Upper lobe of left lung (tissue), 6 donors: ENCODE measurements at regions not wholly inside any gene's neighbourhood (a gene's known extent, or its start where the extent isn't known, plus 50 kb on each side); places are given as distances from the start of the nearest gene placed in this dataset.

Source experiments
- ATAC-seq, 2 donors: fragments of 200-7000 bp; cut with Tn5 transposase; one replicate each; pipeline ENCODE4 v1.9.1; 2022; ENCODE audit warnings: mild to moderate bottlenecking in 2 of 2, moderate library complexity in 2 of 2; ENCODE audit not compliant: low FRiP score in 2 of 2
- DNase-seq, 2 donors: peaks; one replicate each; pipeline ENCODE4 v3.0.0-alpha.2; 2019 to 2020
- H3K27ac ChIP-seq, 4 donors: fragments of 200-600 bp; sonication (generic); one replicate each; pipeline ENCODE4 v1.5.1; 2016 to 2019
- H3K27me3 ChIP-seq, 4 donors: fragments of 200-600 bp; sonication (generic); one replicate each; pipeline ENCODE4 v1.5.1; 2017 to 2019
- H3K36me3 ChIP-seq, 4 donors: fragments of 200-600 bp; sonication (generic); one replicate each; pipeline ENCODE4 v1.5.1; 2016 to 2019
- H3K4me1 ChIP-seq, 4 donors: fragments of 200-600 bp; sonication (generic); one replicate each; pipeline ENCODE4 v1.5.1; 2018 to 2019
- H3K4me3 ChIP-seq, 4 donors: fragments of 200-600 bp; sonication (generic); one replicate each; pipeline ENCODE4 v1.5.1; 2017 to 2019; ENCODE audit warnings: mild to moderate bottlenecking in 2 of 4, moderate library complexity in 1 of 4
- H3K9me3 ChIP-seq, 4 donors: fragments of 200-600 bp; sonication (generic); one replicate each; pipeline ENCODE4 v1.5.1; 2018 to 2019
- EP300 ChIP-seq, 4 donors: sonication (generic); formaldehyde crosslinking; IDR thresholded peaks; one replicate each; pipeline ENCODE4 v1.5.1; 2017; ENCODE audit warnings: antibody characterized with exemption in 4 of 4, control low read depth in 2 of 4
- POLR2A ChIP-seq, 4 donors: fragments of 450-650 bp; IDR thresholded peaks; one replicate each; pipeline ENCODE4 v1.5.1; 2016 to 2017; ENCODE audit warnings: antibody characterized with exemption in 4 of 4, mild to moderate bottlenecking in 2 of 4
- POLR2AphosphoS5 ChIP-seq, 2 donors: sonication (generic); formaldehyde crosslinking; IDR thresholded peaks; one replicate each; pipeline ENCODE4 v1.5.1; 2017; ENCODE audit warnings: antibody characterized with exemption in 2 of 2
- WGBS, 2 donors: methylation state at CpG; one replicate each; pipeline ENCODE4 v1.1.5; 2017 to 2018; 5-methylcytosine and 5-hydroxymethylcytosine counted together
- TF ChIP-seq, protein P1 (sequence below), 6 experiments: fragments of 450-650 bp in 4 of 6; fragments of 200-600 bp in 2 of 6; sonication (generic) in 2 of 6; IDR thresholded peaks; one replicate each; pipeline ENCODE4 v1.5.1; 2016 to 2019; ENCODE audit warnings: antibody characterized with exemption in 6 of 6
- donor health status: DM: no; HTN: no; CAD: no; lungs with moderate emphysema.
- donor health status: DM: no; HTN: yes; CAD: no; lungs with severe emphysema.

DNA sequence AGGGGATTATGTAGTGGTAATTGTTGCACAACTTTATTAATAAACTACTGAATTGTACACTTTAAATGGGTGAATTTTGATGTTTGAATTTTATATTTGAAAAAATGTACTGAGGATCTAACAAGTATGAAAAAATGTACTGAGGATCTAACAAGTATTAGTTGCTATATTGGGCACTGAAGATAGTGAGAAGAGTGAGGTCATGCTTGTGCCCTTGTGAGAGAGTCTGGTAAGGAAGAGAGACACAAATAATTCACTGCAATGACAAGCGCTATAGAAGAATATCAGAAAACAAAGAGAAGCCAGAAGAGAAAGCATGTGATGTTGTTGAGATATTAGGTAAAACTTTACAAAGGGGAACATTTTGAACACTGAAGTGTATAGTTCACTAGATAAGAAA is 137.6 kb downstream of the DTWD1 start:
- 91 to 93% methylated on average over 1 of the region's 1 CpG for WGBS, 2 donors
- Histone ChIP-seq H3K4me1 (no peaks in the 10 kb centered on the region), H3K9me3 (peaks cover 10 to 17% (median 14%) of the 10 kb centered on the region in 4 donors), H3K4me3 (no peak overlapping the region), H3K27me3 (no peaks in the 10 kb centered on the region), H3K27ac (no peak overlapping the region), H3K36me3 (no peaks in the 10 kb centered on the region)
- no peak for TF ChIP-seq EP300 (IDR thresholded peaks at IDR 0.05)
- no peak for TF ChIP-seq POLR2A (IDR thresholded peaks at IDR 0.05)
- TF ChIP-seq, protein P1, sequence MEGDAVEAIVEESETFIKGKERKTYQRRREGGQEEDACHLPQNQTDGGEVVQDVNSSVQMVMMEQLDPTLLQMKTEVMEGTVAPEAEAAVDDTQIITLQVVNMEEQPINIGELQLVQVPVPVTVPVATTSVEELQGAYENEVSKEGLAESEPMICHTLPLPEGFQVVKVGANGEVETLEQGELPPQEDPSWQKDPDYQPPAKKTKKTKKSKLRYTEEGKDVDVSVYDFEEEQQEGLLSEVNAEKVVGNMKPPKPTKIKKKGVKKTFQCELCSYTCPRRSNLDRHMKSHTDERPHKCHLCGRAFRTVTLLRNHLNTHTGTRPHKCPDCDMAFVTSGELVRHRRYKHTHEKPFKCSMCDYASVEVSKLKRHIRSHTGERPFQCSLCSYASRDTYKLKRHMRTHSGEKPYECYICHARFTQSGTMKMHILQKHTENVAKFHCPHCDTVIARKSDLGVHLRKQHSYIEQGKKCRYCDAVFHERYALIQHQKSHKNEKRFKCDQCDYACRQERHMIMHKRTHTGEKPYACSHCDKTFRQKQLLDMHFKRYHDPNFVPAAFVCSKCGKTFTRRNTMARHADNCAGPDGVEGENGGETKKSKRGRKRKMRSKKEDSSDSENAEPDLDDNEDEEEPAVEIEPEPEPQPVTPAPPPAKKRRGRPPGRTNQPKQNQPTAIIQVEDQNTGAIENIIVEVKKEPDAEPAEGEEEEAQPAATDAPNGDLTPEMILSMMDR (IDR thresholded peaks at IDR 0.05) = no peak
- no peak for TF ChIP-seq POLR2AphosphoS5 (IDR thresholded peaks at IDR 0.05)
- ATAC-seq (no peak), DNase-seq (no peak)

DNA sequence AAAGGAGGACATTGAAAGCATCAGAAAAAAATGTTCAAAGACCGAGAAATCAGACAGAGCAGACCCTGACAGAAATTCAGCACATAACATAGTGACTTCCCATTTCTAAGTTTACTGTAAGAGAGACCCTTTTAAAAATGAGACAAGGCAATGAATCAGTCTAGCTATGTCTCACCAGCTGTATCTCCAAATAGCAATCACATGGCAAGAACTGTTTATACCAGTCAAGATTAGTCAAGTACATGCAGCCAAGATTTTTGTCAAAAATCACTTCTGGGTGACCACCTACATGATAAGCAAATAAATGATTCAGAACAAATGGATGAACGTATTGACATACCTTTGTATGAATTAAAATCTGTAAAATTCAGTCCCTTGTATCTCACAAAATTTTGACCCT is 138.0 kb downstream of the DTWD1 start:
- Histone ChIP-seq H3K9me3 (peaks cover 10 to 17% (median 14%) of the 10 kb centered on the region in 4 donors), H3K27me3 (no peaks in the 10 kb centered on the region), H3K36me3 (no peaks in the 10 kb centered on the region), H3K4me1 (no peaks in the 10 kb centered on the region), H3K4me3 (no peak overlapping the region), H3K27ac (no peak overlapping the region)
- ATAC-seq (no peak), DNase-seq (no peak)
- WGBS, 2 donors = 65 to 69% methylated on average over 2 of the region's 2 CpGs
- TF ChIP-seq, protein P1 (IDR thresholded peaks at IDR 0.05) = no peak
- TF ChIP-seq POLR2A (IDR thresholded peaks at IDR 0.05) (no peak), POLR2AphosphoS5 (IDR thresholded peaks at IDR 0.05) (no peak), EP300 (IDR thresholded peaks at IDR 0.05) (no peak)

DNA sequence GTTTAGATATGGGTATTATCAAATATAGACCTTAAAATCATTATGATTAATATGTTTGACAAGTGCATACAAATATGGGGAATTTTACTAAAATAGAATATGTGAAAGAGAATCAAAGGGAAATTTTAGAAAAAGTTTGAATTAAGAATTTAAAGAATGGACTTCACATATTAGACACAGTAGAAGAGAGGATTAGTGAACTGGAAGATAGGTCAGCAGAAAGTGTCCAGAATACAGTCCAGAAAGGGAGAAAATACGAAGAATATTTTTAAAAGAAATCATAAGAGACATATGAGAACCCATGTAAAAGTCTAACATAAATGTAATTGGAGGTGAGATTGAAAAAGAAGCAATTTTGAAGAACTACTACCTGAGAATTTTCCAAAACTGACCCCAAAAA is 139.9 kb downstream of the DTWD1 start:
- WGBS, 2 donors = 76 to 92% methylated on average over 1 of the region's 1 CpG
- peaks cover 13 to 29% (median 21%) of the 10 kb centered on the region in 4 donors for H3K9me3 ChIP-seq
- ATAC-seq (no peak), DNase-seq (no peak)
- H3K36me3 ChIP-seq = no peaks in the 10 kb centered on the region
- H3K4me3 ChIP-seq = no peak overlapping the region
- no peaks in the 10 kb centered on the region for H3K4me1 ChIP-seq
- H3K27me3 ChIP-seq = no peaks in the 10 kb centered on the region
- TF ChIP-seq POLR2A (IDR thresholded peaks at IDR 0.05) (no peak), EP300 (IDR thresholded peaks at IDR 0.05) (no peak), POLR2AphosphoS5 (IDR thresholded peaks at IDR 0.05) (no peak)
- TF ChIP-seq, protein P1 (IDR thresholded peaks at IDR 0.05) = no peak
- no peak overlapping the region for H3K27ac ChIP-seq

DNA sequence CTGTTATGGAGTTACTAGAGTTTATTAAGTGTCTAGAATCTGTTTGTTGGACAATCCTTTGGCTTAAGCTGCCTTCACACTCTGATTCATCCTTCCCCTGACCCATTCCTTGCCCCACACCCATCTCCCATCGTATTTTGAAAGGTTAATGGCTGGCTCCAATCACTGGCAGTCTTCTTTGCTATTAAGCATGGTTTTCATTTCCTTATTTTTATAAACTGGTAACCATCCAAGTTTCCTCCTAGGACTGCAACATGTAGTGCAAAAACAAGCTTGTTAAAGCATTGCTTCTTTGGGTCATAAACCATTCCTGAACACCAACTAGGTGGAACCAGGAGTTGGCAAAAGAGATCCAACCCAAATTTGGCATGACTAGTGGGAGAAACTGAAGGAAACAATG is 148.4 kb downstream of the DTWD1 start:
- ATAC-seq (no peak), DNase-seq (no peak)
- Histone ChIP-seq H3K27ac (no peak overlapping the region), H3K4me1 (no peaks in the 10 kb centered on the region), H3K9me3 (peaks cover 3 to 15% (median 8%) of the 10 kb centered on the region in 4 donors), H3K4me3 (no peak overlapping the region), H3K36me3 (no peaks in the 10 kb centered on the region), H3K27me3 (no peaks in the 10 kb centered on the region)
- TF ChIP-seq POLR2AphosphoS5 (IDR thresholded peaks at IDR 0.05) = no peak
- TF ChIP-seq POLR2A (IDR thresholded peaks at IDR 0.05) = no peak
- no peak for TF ChIP-seq EP300 (IDR thresholded peaks at IDR 0.05)
- TF ChIP-seq, protein P1 (IDR thresholded peaks at IDR 0.05) = no peak
- 26 to 36% methylated on average over 1 of the region's 1 CpG for WGBS, 2 donors

DNA sequence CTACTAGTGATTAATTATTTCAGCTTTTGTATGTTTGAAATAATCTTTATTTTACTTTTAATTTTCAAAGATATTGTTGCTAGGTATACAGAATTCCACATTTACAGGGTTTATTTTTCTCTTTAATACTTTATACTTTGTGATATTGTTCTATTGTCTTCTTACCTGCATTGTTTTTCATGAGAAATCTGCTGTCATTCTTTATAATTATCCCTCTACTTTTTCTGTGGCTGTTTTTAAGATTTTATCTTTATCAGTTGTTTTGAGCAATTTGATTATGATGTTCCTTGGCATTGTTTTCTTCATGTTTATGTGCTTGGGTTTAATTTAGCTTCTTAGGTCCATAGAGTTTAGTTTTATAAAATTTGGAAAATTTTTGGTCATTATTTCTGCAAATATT is 168.6 kb downstream of the DTWD1 start:
- H3K4me1 ChIP-seq = no peaks in the 10 kb centered on the region
- H3K4me3 ChIP-seq = no peak overlapping the region
- H3K36me3 ChIP-seq = no peaks in the 10 kb centered on the region
- no peak overlapping the region for H3K27ac ChIP-seq
- peaks cover 4 to 14% (median 5%) of the 10 kb centered on the region in 4 donors for H3K9me3 ChIP-seq
- no peaks in the 10 kb centered on the region for H3K27me3 ChIP-seq
- TF ChIP-seq POLR2A (IDR thresholded peaks at IDR 0.05) = no peak
- no peak for TF ChIP-seq EP300 (IDR thresholded peaks at IDR 0.05)
- TF ChIP-seq POLR2AphosphoS5 (IDR thresholded peaks at IDR 0.05) = no peak
- TF ChIP-seq, protein P1 (IDR thresholded peaks at IDR 0.05) = no peak
- no peak for DNase-seq
- ATAC-seq = no peak
